K562 (cell line): ENCODE measurements at regions not wholly inside any gene's neighbourhood (a gene's known extent, or its start where the extent isn't known, plus 50 kb on each side); places are given as distances from the start of the nearest gene placed in this dataset.

ENCODE experiments used
- EZH2 ChIP-seq: IDR thresholded peaks from 2 replicates; pipeline ENCODE4 v1.6.1; 2012; ENCODE audit warnings: low read depth, mild to moderate bottlenecking, inconsistent platforms, low read length, borderline replicate concordance
- FOXK2 ChIP-seq, 2 experiments: fragments of 450-650 bp; IDR thresholded peaks in 1 of 2; conservative IDR thresholded peaks in 1 of 2; 2 replicates each; pipeline ENCODE4 v1.6.1; 2016; ENCODE audit warnings: low read depth in 2 of 2, mild to moderate bottlenecking in 1 of 2
- GABPB1 ChIP-seq: sonication (generic); formaldehyde crosslinking; IDR thresholded peaks from 2 replicates; pipeline ENCODE4 v1.8.0; 2022; ENCODE audit warnings: mild to moderate bottlenecking, missing genetic modification reagents
- JUND ChIP-seq, 2 experiments: IDR thresholded peaks; 2 replicates in 1 of 2; 3 replicates in 1 of 2; pipeline ENCODE4 v1.6.1; 2011; ENCODE audit warnings: borderline replicate concordance in 2 of 2, low read depth in 2 of 2, low read length in 2 of 2, improper control_type of control experiment in 1 of 2, missing biosample characterization in 1 of 2, missing genetic modification characterization in 1 of 2, missing genetic modification reagents in 1 of 2
- MBD2 ChIP-seq: sonication (generic); IDR thresholded peaks from 2 replicates; pipeline ENCODE4 v1.6.1; 2016; ENCODE audit warnings: low read depth, borderline replicate concordance
- RBM17 ChIP-seq: fragments of 200-400 bp; formaldehyde crosslinking; IDR thresholded peaks from 2 replicates; pipeline ENCODE4 v1.6.1; 2017; ENCODE audit warnings: low read depth, mild to moderate bottlenecking, low read length, borderline replicate concordance
- RFX5 ChIP-seq: IDR thresholded peaks from 2 replicates; pipeline ENCODE4 v1.6.1; 2011; ENCODE audit warnings: low read depth, mild to moderate bottlenecking, improper control_type of control experiment, low read length
- RHOXF2B ChIP-seq: fragments of 250-450 bp; sonication (Bioruptor Pico); conservative IDR thresholded peaks from 2 replicates; pipeline ENCODE4 v1.5.1; 2021
- SIX5 ChIP-seq, 2 experiments: IDR thresholded peaks; 2 replicates each; pipeline ENCODE4 v1.6.1; 2011; ENCODE audit warnings: low read length in 2 of 2, borderline replicate concordance in 1 of 2, low read depth in 1 of 2, mild to moderate bottlenecking in 1 of 2, moderate library complexity in 1 of 2; ENCODE audit not compliant: insufficient read depth in 1 of 2
- TF ChIP-seq, protein P1 (sequence below): fragments of 250-450 bp; sonication (Bioruptor Pico); IDR thresholded peaks from 2 replicates; pipeline ENCODE4 v1.5.0; 2020; ENCODE audit warnings: mild to moderate bottlenecking
- TF ChIP-seq, protein P2 (sequence below): sonication (generic); formaldehyde crosslinking; IDR thresholded peaks from 2 replicates; pipeline ENCODE4 v1.8.0; 2023; ENCODE audit warnings: mild to moderate bottlenecking, missing genetic modification reagents
- TF ChIP-seq, protein P3 (sequence below): IDR thresholded peaks from 2 replicates; pipeline ENCODE4 v1.6.1; 2016; ENCODE audit warnings: missing genetic modification characterization, missing compliant biosample characterization
- TF ChIP-seq, protein P4 (sequence below), 3 experiments: IDR thresholded peaks in 2 of 3; conservative IDR thresholded peaks in 1 of 3; 2 replicates each; pipeline ENCODE4 v1.5.1; 2011 to 2012; ENCODE audit warnings: low read length in 3 of 3, mild to moderate bottlenecking in 3 of 3, control low read depth in 2 of 3, improper control_type of control experiment in 1 of 3, inconsistent platforms in 1 of 3, low read depth in 1 of 3, mixed read lengths in 1 of 3, moderate library complexity in 1 of 3; ENCODE audit not compliant: insufficient read depth in 2 of 3

DNA sequence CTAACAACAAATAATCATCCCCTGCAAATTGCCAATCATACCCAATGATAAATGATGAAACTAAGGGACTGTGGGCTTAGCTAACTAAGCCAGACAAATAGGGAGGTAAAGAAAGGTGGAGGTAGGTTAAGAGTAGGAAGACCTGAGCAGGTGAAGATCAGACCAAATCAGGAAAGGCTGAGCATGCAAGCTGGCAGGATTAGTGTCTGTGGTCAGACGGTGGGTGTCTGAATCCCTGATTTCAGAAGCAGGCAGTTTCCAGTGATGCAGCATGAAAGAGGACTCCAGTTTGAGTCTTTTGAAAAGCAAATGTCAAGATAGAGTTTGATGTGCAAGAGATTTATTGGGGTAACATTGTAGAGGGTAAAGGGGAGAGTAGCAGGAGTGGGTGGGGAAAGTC lies 181.4 kb upstream of the MYLIP start:
- TF ChIP-seq, protein P1, sequence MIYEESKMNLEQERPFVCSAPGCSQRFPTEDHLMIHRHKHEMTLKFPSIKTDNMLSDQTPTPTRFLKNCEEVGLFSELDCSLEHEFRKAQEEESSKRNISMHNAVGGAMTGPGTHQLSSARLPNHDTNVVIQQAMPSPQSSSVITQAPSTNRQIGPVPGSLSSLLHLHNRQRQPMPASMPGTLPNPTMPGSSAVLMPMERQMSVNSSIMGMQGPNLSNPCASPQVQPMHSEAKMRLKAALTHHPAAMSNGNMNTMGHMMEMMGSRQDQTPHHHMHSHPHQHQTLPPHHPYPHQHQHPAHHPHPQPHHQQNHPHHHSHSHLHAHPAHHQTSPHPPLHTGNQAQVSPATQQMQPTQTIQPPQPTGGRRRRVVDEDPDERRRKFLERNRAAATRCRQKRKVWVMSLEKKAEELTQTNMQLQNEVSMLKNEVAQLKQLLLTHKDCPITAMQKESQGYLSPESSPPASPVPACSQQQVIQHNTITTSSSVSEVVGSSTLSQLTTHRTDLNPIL (CRISPR knock-in tag): no peak
- no peak for TF ChIP-seq FOXK2 (conservative IDR thresholded peaks at IDR 0.05 in 1 of 2, IDR thresholded peaks at IDR 0.05 in 1 of 2; ENCODE audit: low read depth in 2 of 2)
- TF ChIP-seq, protein P2, sequence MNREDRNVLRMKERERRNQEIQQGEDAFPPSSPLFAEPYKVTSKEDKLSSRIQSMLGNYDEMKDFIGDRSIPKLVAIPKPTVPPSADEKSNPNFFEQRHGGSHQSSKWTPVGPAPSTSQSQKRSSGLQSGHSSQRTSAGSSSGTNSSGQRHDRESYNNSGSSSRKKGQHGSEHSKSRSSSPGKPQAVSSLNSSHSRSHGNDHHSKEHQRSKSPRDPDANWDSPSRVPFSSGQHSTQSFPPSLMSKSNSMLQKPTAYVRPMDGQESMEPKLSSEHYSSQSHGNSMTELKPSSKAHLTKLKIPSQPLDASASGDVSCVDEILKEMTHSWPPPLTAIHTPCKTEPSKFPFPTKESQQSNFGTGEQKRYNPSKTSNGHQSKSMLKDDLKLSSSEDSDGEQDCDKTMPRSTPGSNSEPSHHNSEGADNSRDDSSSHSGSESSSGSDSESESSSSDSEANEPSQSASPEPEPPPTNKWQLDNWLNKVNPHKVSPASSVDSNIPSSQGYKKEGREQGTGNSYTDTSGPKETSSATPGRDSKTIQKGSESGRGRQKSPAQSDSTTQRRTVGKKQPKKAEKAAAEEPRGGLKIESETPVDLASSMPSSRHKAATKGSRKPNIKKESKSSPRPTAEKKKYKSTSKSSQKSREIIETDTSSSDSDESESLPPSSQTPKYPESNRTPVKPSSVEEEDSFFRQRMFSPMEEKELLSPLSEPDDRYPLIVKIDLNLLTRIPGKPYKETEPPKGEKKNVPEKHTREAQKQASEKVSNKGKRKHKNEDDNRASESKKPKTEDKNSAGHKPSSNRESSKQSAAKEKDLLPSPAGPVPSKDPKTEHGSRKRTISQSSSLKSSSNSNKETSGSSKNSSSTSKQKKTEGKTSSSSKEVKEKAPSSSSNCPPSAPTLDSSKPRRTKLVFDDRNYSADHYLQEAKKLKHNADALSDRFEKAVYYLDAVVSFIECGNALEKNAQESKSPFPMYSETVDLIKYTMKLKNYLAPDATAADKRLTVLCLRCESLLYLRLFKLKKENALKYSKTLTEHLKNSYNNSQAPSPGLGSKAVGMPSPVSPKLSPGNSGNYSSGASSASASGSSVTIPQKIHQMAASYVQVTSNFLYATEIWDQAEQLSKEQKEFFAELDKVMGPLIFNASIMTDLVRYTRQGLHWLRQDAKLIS: no peak
- no peak for TF ChIP-seq RBM17
- TF ChIP-seq JUND (IDR thresholded peaks at IDR 0.05; ENCODE audit: borderline replicate concordance, low read depth, low read length): no peak
- no peak for TF ChIP-seq JUND (tag; IDR thresholded peaks at IDR 0.05; ENCODE audit: borderline replicate concordance, low read depth, low read length)
- TF ChIP-seq GABPB1: no peak
- no peak for TF ChIP-seq EZH2
- TF ChIP-seq, protein P3, sequence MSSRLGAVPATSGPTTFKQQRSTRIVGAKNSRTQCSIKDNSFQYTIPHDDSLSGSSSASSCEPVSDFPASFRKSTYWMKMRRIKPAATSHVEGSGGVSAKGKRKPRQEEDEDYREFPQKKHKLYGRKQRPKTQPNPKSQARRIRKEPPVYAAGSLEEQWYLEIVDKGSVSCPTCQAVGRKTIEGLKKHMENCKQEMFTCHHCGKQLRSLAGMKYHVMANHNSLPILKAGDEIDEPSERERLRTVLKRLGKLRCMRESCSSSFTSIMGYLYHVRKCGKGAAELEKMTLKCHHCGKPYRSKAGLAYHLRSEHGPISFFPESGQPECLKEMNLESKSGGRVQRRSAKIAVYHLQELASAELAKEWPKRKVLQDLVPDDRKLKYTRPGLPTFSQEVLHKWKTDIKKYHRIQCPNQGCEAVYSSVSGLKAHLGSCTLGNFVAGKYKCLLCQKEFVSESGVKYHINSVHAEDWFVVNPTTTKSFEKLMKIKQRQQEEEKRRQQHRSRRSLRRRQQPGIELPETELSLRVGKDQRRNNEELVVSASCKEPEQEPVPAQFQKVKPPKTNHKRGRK: no peak
- no peak for TF ChIP-seq SIX5 (IDR thresholded peaks at IDR 0.05; ENCODE audit: borderline replicate concordance in 1 of 2, insufficient read depth in 1 of 2, low read depth in 1 of 2, low read length in 2 of 2)
- TF ChIP-seq, protein P4, sequence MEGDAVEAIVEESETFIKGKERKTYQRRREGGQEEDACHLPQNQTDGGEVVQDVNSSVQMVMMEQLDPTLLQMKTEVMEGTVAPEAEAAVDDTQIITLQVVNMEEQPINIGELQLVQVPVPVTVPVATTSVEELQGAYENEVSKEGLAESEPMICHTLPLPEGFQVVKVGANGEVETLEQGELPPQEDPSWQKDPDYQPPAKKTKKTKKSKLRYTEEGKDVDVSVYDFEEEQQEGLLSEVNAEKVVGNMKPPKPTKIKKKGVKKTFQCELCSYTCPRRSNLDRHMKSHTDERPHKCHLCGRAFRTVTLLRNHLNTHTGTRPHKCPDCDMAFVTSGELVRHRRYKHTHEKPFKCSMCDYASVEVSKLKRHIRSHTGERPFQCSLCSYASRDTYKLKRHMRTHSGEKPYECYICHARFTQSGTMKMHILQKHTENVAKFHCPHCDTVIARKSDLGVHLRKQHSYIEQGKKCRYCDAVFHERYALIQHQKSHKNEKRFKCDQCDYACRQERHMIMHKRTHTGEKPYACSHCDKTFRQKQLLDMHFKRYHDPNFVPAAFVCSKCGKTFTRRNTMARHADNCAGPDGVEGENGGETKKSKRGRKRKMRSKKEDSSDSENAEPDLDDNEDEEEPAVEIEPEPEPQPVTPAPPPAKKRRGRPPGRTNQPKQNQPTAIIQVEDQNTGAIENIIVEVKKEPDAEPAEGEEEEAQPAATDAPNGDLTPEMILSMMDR (IDR thresholded peaks at IDR 0.05 in 2 of 3, conservative IDR thresholded peaks at IDR 0.05 in 1 of 3; ENCODE audit: insufficient read depth in 2 of 3, low read depth in 1 of 3, low read length in 3 of 3): no peak
- TF ChIP-seq RHOXF2B (CRISPR knock-in tag): no peak
- no peak for TF ChIP-seq MBD2
- no peak for TF ChIP-seq RFX5
